ENCODE measurements at regions not wholly inside any gene's neighbourhood (a gene's known extent, or its start where the extent isn't known, plus 50 kb on each side); places are given as distances from the start of the nearest gene placed in this dataset.

- TF ChIP-seq CTCF (conservative IDR thresholded peaks at IDR 0.05; ENCODE audit: low read length) (no peak), EZH2phosphoT487 (IDR thresholded peaks at IDR 0.05; ENCODE audit: borderline replicate concordance, low read depth, low read length) (no peak)
Observed at GRCh38 chr11:80673566-80673965, 1232.7 kb upstream of the TENM4 start.
